HepG2 (cell line): ENCODE measurements at regions not wholly inside any gene's neighbourhood (a gene's known extent, or its start where the extent isn't known, plus 50 kb on each side); places are given as distances from the start of the nearest gene placed in this dataset.

Experiments used
- ATAC-seq: fragments of 200-7000 bp; cut with Tn5 transposase; 3 replicates; pipeline ENCODE4 v1.9.1; 2020; ENCODE audit warnings: mild to moderate bottlenecking, moderate library complexity
- BruUV-seq: library from RNA; stranded (reverse); fragments of 400-500 nt; replicated peaks from 2 replicates; lab custom pipeline; 2021; lab: Mats Ljungman, UMichigan
- CTCF ChIA-PET: fragments of 300-600 bp; formaldehyde crosslinking; extraction: SDS; loops from one replicate; lab custom pipeline; 2021; ENCODE audit warnings: low total read pairs, inconsistent platforms, low intra/inter-chr PET ratio; lab: Yijun Ruan, JAX
- POLR2A ChIA-PET: fragments of 350-600 bp; sonication (Branson Sonifier 250); formaldehyde crosslinking; loops from one replicate; lab custom pipeline; 2020; ENCODE audit warnings: antibody characterized with exemption, inconsistent platforms; lab: Yijun Ruan, JAX
- DNase-seq: peaks from one replicate; pipeline ENCODE4 v3.0.0-alpha.2; 2015; ENCODE audit warnings: low spot score
- FAIRE-seq: peaks from 3 replicates; lab custom pipeline; 2011; peaks lifted over from hg19 to GRCh38; lab: Jason Lieb, UNC
- H2AFZ ChIP-seq: one replicate; pipeline ENCODE4 v1.6.1; 2011; ENCODE audit warnings: low read length, inconsistent platforms
- H3K27ac ChIP-seq: fragments of 300-600 bp; 3 replicates; pipeline ENCODE4 v1.8.0; 2011; ENCODE audit warnings: mixed run types, mild to moderate bottlenecking, mixed read lengths, low read length, inconsistent platforms; ENCODE audit not compliant: insufficient read depth; ENCODE audit errors: extremely low read length
- H3K27me3 ChIP-seq, 2 experiments: fragments of 200-600 bp in 1 of 2; 2 replicates in 1 of 2; 3 replicates in 1 of 2; pipeline versions ENCODE4 v1.6.0 to v1.8.0; 2011; ENCODE audit warnings: low read length in 2 of 2, mild to moderate bottlenecking in 2 of 2, moderate library complexity in 2 of 2, inconsistent platforms in 1 of 2; ENCODE audit not compliant: insufficient read depth in 2 of 2, control insufficient read depth in 1 of 2
- H3K36me3 ChIP-seq, 2 experiments: fragments of 200-600 bp in 1 of 2; replicated peaks in 1 of 2; 2 replicates in 1 of 2; 3 replicates in 1 of 2; pipeline versions ENCODE4 v1.5.1 to v1.8.0; 2011; ENCODE audit warnings: low read length in 2 of 2, inconsistent platforms in 1 of 2; ENCODE audit not compliant: insufficient read depth in 2 of 2, control insufficient read depth in 1 of 2
- H3K4me1 ChIP-seq: 2 replicates; pipeline ENCODE4 v1.5.1; 2012; ENCODE audit warnings: low read length, inconsistent platforms; ENCODE audit not compliant: insufficient read depth
- H3K4me2 ChIP-seq: 2 replicates; pipeline ENCODE4 v1.6.0; 2011; ENCODE audit warnings: low read depth, low read length, inconsistent platforms
- H3K4me3 ChIP-seq, 3 experiments: fragments of 200-600 bp in 1 of 3; sonication (generic), shearing (Covaris generic) in 1 of 3; replicated peaks in 1 of 3; 2 replicates each; pipeline ENCODE4 v1.5.1; 2011 to 2016; ENCODE audit warnings: low read length in 3 of 3, inconsistent platforms in 2 of 3, low read depth in 2 of 3, mild to moderate bottlenecking in 2 of 3, control low read depth in 1 of 3, mixed read lengths in 1 of 3; ENCODE audit not compliant: insufficient read depth in 1 of 3
- H3K79me2 ChIP-seq: one replicate; pipeline ENCODE4 v1.6.1; 2011; ENCODE audit warnings: low read length, inconsistent platforms; ENCODE audit not compliant: insufficient read depth
- H3K9ac ChIP-seq: 2 replicates; pipeline ENCODE4 v1.6.0; 2011; ENCODE audit warnings: mild to moderate bottlenecking, low read depth, low read length, inconsistent platforms; ENCODE audit not compliant: insufficient read depth
- H3K9me3 ChIP-seq: 2 replicates; pipeline ENCODE4 v1.5.1; 2012; ENCODE audit warnings: mild to moderate bottlenecking, low read length
- H4K20me1 ChIP-seq: 2 replicates; pipeline ENCODE4 v1.6.0; 2011; ENCODE audit warnings: inconsistent platforms, mild to moderate bottlenecking, low read length, moderate library complexity; ENCODE audit not compliant: insufficient read depth
- POLR2AphosphoS2 ChIP-seq: IDR thresholded peaks from 2 replicates; pipeline ENCODE4 v1.6.1; 2011; ENCODE audit warnings: low read depth, low read length, improper control_type of control experiment
- TFAP4 ChIP-seq: sonication (generic); IDR thresholded peaks from 2 replicates; pipeline ENCODE4 v1.6.1; 2016; ENCODE audit warnings: low read depth, borderline replicate concordance
- THYN1 ChIP-seq: sonication (generic); formaldehyde crosslinking; IDR thresholded peaks from 2 replicates; pipeline ENCODE4 v1.8.1; 2023; ENCODE audit warnings: low read depth, mild to moderate bottlenecking, moderate library complexity, missing genetic modification reagents, borderline replicate concordance
- ZNF234 ChIP-seq: sonication (generic); formaldehyde crosslinking; conservative IDR thresholded peaks from 2 replicates; pipeline ENCODE4 v1.5.1; 2020; ENCODE audit warnings: mild to moderate bottlenecking, missing genetic modification reagents
- ZNF326 ChIP-seq: sonication (generic); formaldehyde crosslinking; IDR thresholded peaks from 2 replicates; pipeline ENCODE4 v1.4.0; 2020; ENCODE audit warnings: missing genetic modification reagents, borderline replicate concordance
- ZNF557 ChIP-seq: sonication (generic); formaldehyde crosslinking; IDR thresholded peaks from 2 replicates; pipeline ENCODE4 v1.4.0; 2020; ENCODE audit warnings: missing genetic modification reagents
- ZNF614 ChIP-seq: IDR thresholded peaks from 2 replicates; pipeline ENCODE4 v1.6.1; 2018; ENCODE audit warnings: missing biosample characterization, missing genetic modification reagents, inconsistent platforms, borderline replicate concordance
- WGBS: methylation state at CpG from one replicate; pipeline ENCODE4 v1.1.6; 2017; ENCODE audit warnings: low lambda C conversion rate; 5-methylcytosine and 5-hydroxymethylcytosine counted together
- in situ Hi-C: cut with HindIII; loops from 2 replicates; pipeline ENCODE4 v1.10.0; 2017; ENCODE audit warnings: low pct_unique_long_range_greater_than_20kb; ENCODE audit not compliant: extremely low pct_ligation_motif_present
- intact Hi-C: fragments of 100-400 bp; cut with micrococcal nuclease; formaldehyde crosslinking; loops from one replicate; pipeline ENCODE4 v1.10.0; 2022; ENCODE audit not compliant: unreplicated experiment
- TF ChIP-seq, protein P1 (sequence below): sonication (generic); formaldehyde crosslinking; IDR thresholded peaks from 2 replicates; pipeline ENCODE4 v1.4.0; 2020; ENCODE audit warnings: mild to moderate bottlenecking, missing genetic modification reagents
- TF ChIP-seq, protein P2 (sequence below): sonication (generic); formaldehyde crosslinking; IDR thresholded peaks from 2 replicates; pipeline ENCODE4 v1.4.0; 2020; ENCODE audit warnings: missing genetic modification reagents, borderline replicate concordance

DNA sequence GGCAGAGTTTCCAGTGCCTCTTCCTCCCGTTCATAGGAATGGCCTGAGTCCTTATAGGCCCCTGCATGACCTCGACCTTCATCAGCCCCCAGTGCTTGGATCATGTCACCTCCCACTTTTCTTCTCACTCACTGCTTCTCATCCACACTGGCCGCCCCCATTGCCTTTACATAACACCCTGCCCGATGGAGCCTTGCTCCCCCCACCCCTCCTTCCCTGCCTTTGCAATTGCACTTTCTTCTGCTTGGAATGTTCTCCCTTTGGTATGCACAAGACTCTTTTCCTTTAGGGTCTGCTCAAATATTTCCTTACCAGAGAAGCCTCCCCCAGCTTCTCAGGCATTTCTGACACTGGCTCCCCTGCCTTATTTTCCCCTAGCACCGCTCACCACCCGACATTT lies 125.2 kb upstream of the KCNJ6 start:
- TF ChIP-seq ZNF557 (no peak), ZNF326 (CRISPR knock-in tag) (no peak), THYN1 (CRISPR knock-in tag) (no peak), ZNF234 (CRISPR knock-in tag) (no peak), POLR2AphosphoS2 (no peak), ZNF614 (no peak), TFAP4 (no peak)
- TF ChIP-seq, protein P1, sequence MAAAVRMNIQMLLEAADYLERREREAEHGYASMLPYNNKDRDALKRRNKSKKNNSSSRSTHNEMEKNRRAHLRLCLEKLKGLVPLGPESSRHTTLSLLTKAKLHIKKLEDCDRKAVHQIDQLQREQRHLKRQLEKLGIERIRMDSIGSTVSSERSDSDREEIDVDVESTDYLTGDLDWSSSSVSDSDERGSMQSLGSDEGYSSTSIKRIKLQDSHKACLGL (CRISPR knock-in tag), result no peak
- TF ChIP-seq, protein P2, sequence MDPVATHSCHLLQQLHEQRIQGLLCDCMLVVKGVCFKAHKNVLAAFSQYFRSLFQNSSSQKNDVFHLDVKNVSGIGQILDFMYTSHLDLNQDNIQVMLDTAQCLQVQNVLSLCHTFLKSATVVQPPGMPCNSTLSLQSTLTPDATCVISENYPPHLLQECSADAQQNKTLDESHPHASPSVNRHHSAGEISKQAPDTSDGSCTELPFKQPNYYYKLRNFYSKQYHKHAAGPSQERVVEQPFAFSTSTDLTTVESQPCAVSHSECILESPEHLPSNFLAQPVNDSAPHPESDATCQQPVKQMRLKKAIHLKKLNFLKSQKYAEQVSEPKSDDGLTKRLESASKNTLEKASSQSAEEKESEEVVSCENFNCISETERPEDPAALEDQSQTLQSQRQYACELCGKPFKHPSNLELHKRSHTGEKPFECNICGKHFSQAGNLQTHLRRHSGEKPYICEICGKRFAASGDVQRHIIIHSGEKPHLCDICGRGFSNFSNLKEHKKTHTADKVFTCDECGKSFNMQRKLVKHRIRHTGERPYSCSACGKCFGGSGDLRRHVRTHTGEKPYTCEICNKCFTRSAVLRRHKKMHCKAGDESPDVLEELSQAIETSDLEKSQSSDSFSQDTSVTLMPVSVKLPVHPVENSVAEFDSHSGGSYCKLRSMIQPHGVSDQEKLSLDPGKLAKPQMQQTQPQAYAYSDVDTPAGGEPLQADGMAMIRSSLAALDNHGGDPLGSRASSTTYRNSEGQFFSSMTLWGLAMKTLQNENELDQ, result no peak
- TF ChIP-seq, all 625 proteins: peak for 0
- no peak for DNase-seq
- Histone ChIP-seq H3K4me3 (no peak overlapping the region), H3K36me3 (no peaks in the 10 kb centered on the region), H3K9ac (no peak overlapping the region), H3K79me2 (no peaks in the 10 kb centered on the region), H3K27me3 (no peaks in the 10 kb centered on the region), H3K9me3 (no peaks in the 10 kb centered on the region), H3K27ac (no peak overlapping the region), H2AFZ (no peak overlapping the region), H3K4me1 (no peaks in the 10 kb centered on the region), H3K4me2 (no peak overlapping the region), H4K20me1 (no peaks in the 10 kb centered on the region)
- BruUV-seq, result no TSS peak
- in situ Hi-C loops (loop anchor here (10.0 kb wide), 1 partner anchor 57 kb away; no protein-coding TSS in a partner anchor), intact Hi-C loops (no loop called here)
- WGBS, result 1% methylated on average over 6 of the region's 6 CpGs
- FAIRE-seq, result no peak
- ChIA-PET CTCF (no interaction called here), POLR2A (no interaction called here)
- no peak for ATAC-seq
